ENCODE measurements at regions not wholly inside any gene's neighbourhood (a gene's known extent, or its start where the extent isn't known, plus 50 kb on each side); places are given as distances from the start of the nearest gene placed in this dataset.
"Not testable (repeated sequence)": the region's sequence is repeated elsewhere in the genome, so short reads cannot be mapped to it uniquely, and the experiment has no call there.

- H3K36me3 Mint-ChIP-seq, result no peaks in the 10 kb centered on the region
- no peak overlapping the region for H3K27ac Mint-ChIP-seq
- ATAC-seq (ENCODE audit: low read depth in 2 of 2) (no peak), DNase-seq (no peak)
- no peaks in the 10 kb centered on the region for H3K27me3 Mint-ChIP-seq
- peaks cover 0 to 7% (median 2%) of the 10 kb centered on the region in 7 donors for H3K9me3 Mint-ChIP-seq
- H3K4me1 Mint-ChIP-seq, result no peaks in the 10 kb centered on the region
- no peak overlapping the region for H3K4me3 Mint-ChIP-seq
Measured at GRCh38 chr3:21962456-21962855, 211.4 kb upstream of the ZNF385D start.

GRCh38 chr3:21966457-21966856 is 215.4 kb upstream of the ZNF385D start:
- H3K27me3 Mint-ChIP-seq; ATAC-seq (ENCODE audit: low read depth in 2 of 2); H3K4me3 Mint-ChIP-seq; DNase-seq; H3K4me1 Mint-ChIP-seq; H3K27ac Mint-ChIP-seq; H3K36me3 Mint-ChIP-seq: not testable (repeated sequence)
- H3K9me3 Mint-ChIP-seq, result peaks cover 0 to 11% (median 7%) of the 10 kb centered on the region in 7 donors

- H3K36me3 Mint-ChIP-seq, result no peaks in the 10 kb centered on the region
- no peak overlapping the region for H3K27ac Mint-ChIP-seq
- peaks cover 0 to 23% (median 8%) of the 10 kb centered on the region in 7 donors for H3K9me3 Mint-ChIP-seq
- no peaks in the 10 kb centered on the region for H3K4me1 Mint-ChIP-seq
- ATAC-seq (ENCODE audit: low read depth in 2 of 2) (no peak), DNase-seq (no peak)
- H3K27me3 Mint-ChIP-seq, result no peaks in the 10 kb centered on the region
- no peak overlapping the region for H3K4me3 Mint-ChIP-seq
Measured at GRCh38 chr3:21979706-21980105, 228.7 kb upstream of the ZNF385D start.

- Mint-ChIP-seq H3K9me3 (peaks cover 0 to 2% (median 0%) of the 10 kb centered on the region in 7 donors), H3K4me3 (no peak overlapping the region), H3K4me1 (no peaks in the 10 kb centered on the region), H3K36me3 (no peaks in the 10 kb centered on the region), H3K27me3 (no peaks in the 10 kb centered on the region), H3K27ac (no peak overlapping the region)
- ATAC-seq (ENCODE audit: low read depth in 2 of 2) (no peak), DNase-seq (no peak)
Measured at GRCh38 chr3:21989341-21990042, 238.5 kb upstream of the ZNF385D start.

- ATAC-seq (ENCODE audit: low read depth in 2 of 2) (no peak), DNase-seq (no peak)
- H3K9me3 Mint-ChIP-seq, result peaks cover 0 to 6% (median 0%) of the 10 kb centered on the region in 7 donors
- H3K27me3 Mint-ChIP-seq, result no peaks in the 10 kb centered on the region
- H3K27ac Mint-ChIP-seq, result no peak overlapping the region
- no peaks in the 10 kb centered on the region for H3K36me3 Mint-ChIP-seq
- H3K4me3 Mint-ChIP-seq, result no peak overlapping the region
- H3K4me1 Mint-ChIP-seq, result no peaks in the 10 kb centered on the region
Measured at GRCh38 chr3:21991061-21991460, 240.1 kb upstream of the ZNF385D start.

GRCh38 chr3:21995079-21995607 is 244.1 kb upstream of the ZNF385D start:
- H3K4me1 Mint-ChIP-seq, result no peaks in the 10 kb centered on the region
- H3K4me3 Mint-ChIP-seq, result no peak overlapping the region
- ATAC-seq (ENCODE audit: low read depth in 2 of 2), result no peak
- H3K27ac Mint-ChIP-seq, result peak overlapping the region in 1 of 6 donors; percentile 5
- H3K9me3 Mint-ChIP-seq, result peaks cover 0 to 10% (median 0%) of the 10 kb centered on the region in 7 donors
- no peaks in the 10 kb centered on the region for H3K27me3 Mint-ChIP-seq
- no peaks in the 10 kb centered on the region for H3K36me3 Mint-ChIP-seq
- DNase-seq, result no peak

DNA sequence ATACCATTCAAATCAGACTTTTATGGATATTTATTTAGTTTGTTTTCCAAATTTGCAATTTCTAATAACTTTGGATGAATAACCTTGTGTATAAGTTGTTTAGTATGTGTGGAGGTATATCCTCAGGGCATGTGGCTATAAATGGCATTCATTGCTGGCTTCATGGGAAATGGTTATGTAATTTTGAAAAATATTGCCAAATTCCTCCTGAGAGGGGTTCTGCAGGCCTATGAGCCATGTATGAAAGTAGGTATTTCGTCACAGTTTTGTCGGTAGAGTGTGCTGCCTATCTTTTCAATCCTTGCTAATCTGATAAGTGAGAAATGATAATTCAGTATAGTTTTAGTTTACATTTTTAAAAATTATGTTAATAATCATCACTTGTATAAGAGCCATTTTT is 256.4 kb upstream of the ZNF385D start:
- peaks cover 0 to 5% (median 4%) of the 10 kb centered on the region in 7 donors for H3K9me3 Mint-ChIP-seq

DNA sequence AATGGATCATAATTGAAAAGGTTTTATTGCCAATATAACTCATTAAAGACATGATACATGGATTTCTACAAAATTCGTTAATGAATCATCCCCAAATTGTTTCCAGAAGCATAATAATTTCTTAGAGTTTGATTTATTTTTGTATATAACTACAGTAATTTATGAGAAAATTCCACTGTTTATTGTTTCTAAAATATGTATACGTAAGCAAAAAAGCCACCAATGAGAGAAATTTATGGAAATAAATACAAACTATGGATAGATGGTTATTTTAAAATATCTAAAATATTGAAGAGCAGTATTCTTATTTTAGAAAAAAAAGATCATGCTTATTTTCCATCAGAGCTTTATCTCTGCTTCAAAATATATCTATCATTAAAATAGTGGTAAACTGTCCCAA is 260.0 kb upstream of the ZNF385D start:
- Mint-ChIP-seq H3K27me3 (no peaks in the 10 kb centered on the region), H3K9me3 (peaks cover 0 to 10% (median 4%) of the 10 kb centered on the region in 7 donors), H3K36me3 (no peaks in the 10 kb centered on the region), H3K27ac (no peak overlapping the region), H3K4me1 (no peaks in the 10 kb centered on the region), H3K4me3 (no peak overlapping the region)
- no peak for DNase-seq
- ATAC-seq (ENCODE audit: low read depth in 2 of 2), result no peak

More for the DNA sequence above, 256.4 kb upstream of the ZNF385D start:
- ATAC-seq (ENCODE audit: low read depth in 2 of 2), result no peak
- no peaks in the 10 kb centered on the region for H3K36me3 Mint-ChIP-seq
- no peak overlapping the region for H3K4me3 Mint-ChIP-seq
- H3K27me3 Mint-ChIP-seq, result no peaks in the 10 kb centered on the region
- no peak for DNase-seq
- H3K4me1 Mint-ChIP-seq, result no peaks in the 10 kb centered on the region
- no peak overlapping the region for H3K27ac Mint-ChIP-seq

- no peak overlapping the region for H3K27ac Mint-ChIP-seq
- no peaks in the 10 kb centered on the region for H3K4me1 Mint-ChIP-seq
- peaks cover 0 to 10% (median 1%) of the 10 kb centered on the region in 7 donors for H3K9me3 Mint-ChIP-seq
Measured at GRCh38 chr3:22012471-22012870, 261.5 kb upstream of the ZNF385D start.

GRCh38 chr3:22013641-22014040 is 262.6 kb upstream of the ZNF385D start:
- DNase-seq, result no peak
- ATAC-seq (ENCODE audit: low read depth in 2 of 2), result no peak
- Mint-ChIP-seq H3K4me3 (no peak overlapping the region), H3K4me1 (no peaks in the 10 kb centered on the region), H3K36me3 (no peaks in the 10 kb centered on the region), H3K27me3 (no peaks in the 10 kb centered on the region), H3K27ac (no peak overlapping the region), H3K9me3 (peaks cover 0 to 8% (median 1%) of the 10 kb centered on the region in 7 donors)

More at GRCh38 chr3:22012471-22012870, 261.5 kb upstream of the ZNF385D start:
- Mint-ChIP-seq H3K27me3 (no peaks in the 10 kb centered on the region), H3K4me3 (no peak overlapping the region), H3K36me3 (no peaks in the 10 kb centered on the region)
- no peak for DNase-seq
- ATAC-seq (ENCODE audit: low read depth in 2 of 2), result no peak

GRCh38 chr3:22016197-22016596 is 265.2 kb upstream of the ZNF385D start:
- no peak for DNase-seq
- Mint-ChIP-seq H3K9me3 (peaks cover 0 to 5% (median 0%) of the 10 kb centered on the region in 7 donors), H3K27me3 (no peaks in the 10 kb centered on the region), H3K36me3 (no peaks in the 10 kb centered on the region), H3K4me3 (no peak overlapping the region), H3K27ac (no peak overlapping the region), H3K4me1 (no peaks in the 10 kb centered on the region)
- no peak for ATAC-seq (ENCODE audit: low read depth in 2 of 2)

- not testable (repeated sequence) for ATAC-seq (ENCODE audit: low read depth in 2 of 2); DNase-seq; H3K36me3 Mint-ChIP-seq; H3K27ac Mint-ChIP-seq; H3K27me3 Mint-ChIP-seq; H3K4me3 Mint-ChIP-seq; H3K4me1 Mint-ChIP-seq
- peaks cover 3 to 11% (median 8%) of the 10 kb centered on the region in 7 donors for H3K9me3 Mint-ChIP-seq
Measured at GRCh38 chr3:22024638-22025037, 273.6 kb upstream of the ZNF385D start.

GRCh38 chr3:22029480-22029879 is 278.5 kb upstream of the ZNF385D start:
- no peak overlapping the region for H3K4me3 Mint-ChIP-seq
- ATAC-seq (ENCODE audit: low read depth in 2 of 2) (no peak), DNase-seq (no peak)
- H3K27me3 Mint-ChIP-seq, result no peaks in the 10 kb centered on the region
- H3K9me3 Mint-ChIP-seq, result peaks cover 5 to 17% (median 9%) of the 10 kb centered on the region in 7 donors
- H3K27ac Mint-ChIP-seq, result no peak overlapping the region
- no peaks in the 10 kb centered on the region for H3K4me1 Mint-ChIP-seq
- no peaks in the 10 kb centered on the region for H3K36me3 Mint-ChIP-seq

DNA sequence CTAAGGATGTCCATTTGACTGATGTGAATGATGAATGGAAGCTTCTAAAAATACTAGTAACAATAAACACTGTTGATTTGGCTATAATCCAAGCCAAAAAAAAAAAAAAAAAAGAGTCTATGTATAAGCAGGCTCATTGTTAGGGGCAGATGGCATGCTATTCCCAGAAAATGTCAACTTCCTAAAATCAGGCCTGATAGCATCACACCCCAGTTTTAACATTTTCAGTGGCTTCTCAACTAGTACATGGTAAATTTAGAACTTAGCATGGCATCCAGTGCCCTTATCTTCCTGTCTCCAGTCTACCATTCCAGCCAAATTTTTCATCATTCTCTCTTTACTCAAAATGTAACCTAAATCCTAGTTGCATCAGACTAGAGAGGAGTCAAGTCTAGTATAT is 288.2 kb upstream of the ZNF385D start:
- ATAC-seq (ENCODE audit: low read depth in 2 of 2), result no peak
- Mint-ChIP-seq H3K27ac (no peak overlapping the region), H3K9me3 (peaks cover 0 to 6% (median 2%) of the 10 kb centered on the region in 7 donors), H3K36me3 (no peaks in the 10 kb centered on the region), H3K4me1 (no peaks in the 10 kb centered on the region), H3K4me3 (no peak overlapping the region), H3K27me3 (no peaks in the 10 kb centered on the region)
- DNase-seq, result no peak
